HEK293T (cell line): ENCODE measurements at regions not wholly inside any gene's neighbourhood (a gene's known extent, or its start where the extent isn't known, plus 50 kb on each side); places are given as distances from the start of the nearest gene placed in this dataset.

Source experiments
- BHLHE40 ChIP-seq: fragments of 450-650 bp; IDR thresholded peaks from 2 replicates; pipeline ENCODE4 v1.6.1; 2016; ENCODE audit warnings: mild to moderate bottlenecking, moderate library complexity, borderline replicate concordance
- CTBP1 ChIP-seq: fragments of 450-650 bp; IDR thresholded peaks from 2 replicates; pipeline ENCODE4 v1.6.1; 2016; ENCODE audit warnings: borderline replicate concordance
- FOXA1 ChIP-seq: fragments of 450-650 bp; IDR thresholded peaks from 2 replicates; pipeline ENCODE4 v1.6.1; 2016; ENCODE audit warnings: mild to moderate bottlenecking
- FOXM1 ChIP-seq: fragments of 450-650 bp; IDR thresholded peaks from 2 replicates; pipeline ENCODE4 v1.6.1; 2017; ENCODE audit warnings: mild to moderate bottlenecking, borderline replicate concordance
- SP1 ChIP-seq: fragments of 450-650 bp; IDR thresholded peaks from 2 replicates; pipeline ENCODE4 v1.6.1; 2017

DNA sequence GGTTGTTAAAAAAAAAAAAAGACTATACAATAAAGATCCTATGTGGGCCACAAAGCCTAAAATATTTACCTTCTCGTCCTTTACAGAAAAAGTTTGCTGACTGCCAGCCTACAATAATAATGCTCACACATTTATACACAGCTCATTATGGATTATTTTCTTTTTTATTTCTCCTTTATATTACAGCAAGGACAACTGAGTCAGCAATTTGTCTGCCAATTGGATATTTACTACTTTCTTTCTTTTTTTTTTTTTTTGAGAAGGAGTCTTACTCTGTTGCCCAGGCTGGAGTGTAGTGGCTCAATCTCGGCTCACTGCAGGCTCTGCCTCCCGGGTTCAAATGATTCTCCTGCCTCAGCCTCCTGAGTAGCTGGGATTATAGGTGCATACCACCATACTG is 142.2 kb downstream of the EBLN2 start:
- no peak for TF ChIP-seq FOXM1
- no peak for TF ChIP-seq SP1
- no peak for TF ChIP-seq FOXA1
- no peak for TF ChIP-seq CTBP1
- TF ChIP-seq BHLHE40, result no peak
